Astrocyte of the cerebellum (primary cell): ENCODE measurements at regions not wholly inside any gene's neighbourhood (a gene's known extent, or its start where the extent isn't known, plus 50 kb on each side); places are given as distances from the start of the nearest gene placed in this dataset.

Source experiments
- DNase-seq: peaks from one replicate; pipeline ENCODE4 v3.0.0-alpha.2; 2011; ENCODE audit warnings: low read depth
- H3K4me3 ChIP-seq: 2 replicates; pipeline ENCODE4 v1.5.1; 2011; ENCODE audit warnings: mild to moderate bottlenecking, low read depth, low read length, moderate library complexity
- in situ Hi-C: cut with HindIII; loops from 2 replicates; pipeline ENCODE4 v1.10.0; 2017; ENCODE audit warnings: low sequenced_read_pairs
- TF ChIP-seq, protein P1 (sequence below): IDR thresholded peaks from 2 replicates; pipeline ENCODE4 v1.5.1; 2012; ENCODE audit warnings: low read length, low read depth, moderate library complexity, mild to moderate bottlenecking; ENCODE audit errors: missing control alignments

DNA sequence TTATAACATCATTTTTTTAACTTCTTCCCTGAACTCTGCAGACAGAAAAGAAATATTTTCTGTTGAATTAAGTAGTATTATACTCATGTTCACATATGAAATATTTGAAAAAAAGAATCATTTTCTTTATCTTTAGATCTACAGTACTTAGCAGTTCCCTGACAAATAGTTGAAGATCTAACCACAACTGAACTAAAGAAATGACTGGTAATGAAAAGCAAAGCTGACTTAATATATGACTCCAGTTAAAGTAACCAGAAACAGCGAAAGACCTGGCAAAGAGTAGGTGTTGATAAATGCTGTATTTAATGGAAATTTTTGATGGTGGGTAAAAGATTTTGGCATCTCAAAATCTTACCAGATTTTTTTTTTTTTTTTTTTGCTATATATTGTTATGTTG is 207.1 kb upstream of the SLC16A7 start:
- no peak overlapping the region for H3K4me3 ChIP-seq
- in situ Hi-C loops = no loop called here
- TF ChIP-seq, protein P1, sequence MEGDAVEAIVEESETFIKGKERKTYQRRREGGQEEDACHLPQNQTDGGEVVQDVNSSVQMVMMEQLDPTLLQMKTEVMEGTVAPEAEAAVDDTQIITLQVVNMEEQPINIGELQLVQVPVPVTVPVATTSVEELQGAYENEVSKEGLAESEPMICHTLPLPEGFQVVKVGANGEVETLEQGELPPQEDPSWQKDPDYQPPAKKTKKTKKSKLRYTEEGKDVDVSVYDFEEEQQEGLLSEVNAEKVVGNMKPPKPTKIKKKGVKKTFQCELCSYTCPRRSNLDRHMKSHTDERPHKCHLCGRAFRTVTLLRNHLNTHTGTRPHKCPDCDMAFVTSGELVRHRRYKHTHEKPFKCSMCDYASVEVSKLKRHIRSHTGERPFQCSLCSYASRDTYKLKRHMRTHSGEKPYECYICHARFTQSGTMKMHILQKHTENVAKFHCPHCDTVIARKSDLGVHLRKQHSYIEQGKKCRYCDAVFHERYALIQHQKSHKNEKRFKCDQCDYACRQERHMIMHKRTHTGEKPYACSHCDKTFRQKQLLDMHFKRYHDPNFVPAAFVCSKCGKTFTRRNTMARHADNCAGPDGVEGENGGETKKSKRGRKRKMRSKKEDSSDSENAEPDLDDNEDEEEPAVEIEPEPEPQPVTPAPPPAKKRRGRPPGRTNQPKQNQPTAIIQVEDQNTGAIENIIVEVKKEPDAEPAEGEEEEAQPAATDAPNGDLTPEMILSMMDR = no peak
- DNase-seq = no peak

DNA sequence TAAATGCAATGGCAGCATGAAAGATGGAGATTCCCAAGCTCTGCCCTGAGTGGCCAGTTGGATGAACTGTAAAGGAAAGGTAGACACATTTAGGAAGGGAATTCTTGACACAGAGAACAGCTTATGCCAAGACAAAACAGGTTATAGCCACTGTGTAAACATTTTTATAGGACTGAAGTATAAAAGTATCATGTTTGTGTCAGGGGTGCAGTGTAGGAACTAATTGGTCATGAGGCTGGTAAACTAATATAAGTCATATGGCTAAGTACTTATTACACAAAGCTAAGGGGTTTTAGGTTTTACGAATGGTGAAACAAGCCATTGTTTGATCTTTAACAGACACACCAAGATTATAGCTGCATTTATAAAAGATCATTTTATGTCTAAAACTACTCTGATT is 207.7 kb upstream of the SLC16A7 start:
- TF ChIP-seq, protein P1 = no peak
- in situ Hi-C loops = no loop called here
- no peak overlapping the region for H3K4me3 ChIP-seq
- DNase-seq = no peak

DNA sequence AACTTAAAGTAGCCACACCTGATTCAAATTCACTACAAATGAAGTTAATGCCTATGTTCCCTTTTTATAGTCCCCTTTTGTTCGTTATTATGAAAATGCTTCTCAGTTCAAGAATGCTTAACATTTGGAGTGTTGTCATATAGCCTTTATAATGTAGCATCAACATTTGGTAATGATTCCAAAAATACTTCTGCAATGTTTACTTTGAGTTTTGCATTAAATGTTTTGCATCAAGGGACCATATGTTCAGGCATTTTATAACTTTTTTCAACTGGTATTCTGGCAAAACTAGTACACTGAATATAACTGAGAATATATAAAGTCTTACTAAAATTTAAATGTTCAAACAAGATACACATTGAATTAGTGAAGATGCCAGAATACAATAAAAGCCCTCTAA is 209.6 kb upstream of the SLC16A7 start:
- H3K4me3 ChIP-seq = no peak overlapping the region
- TF ChIP-seq, protein P1 = no peak
- DNase-seq = no peak
- in situ Hi-C loops = no loop called here

DNA sequence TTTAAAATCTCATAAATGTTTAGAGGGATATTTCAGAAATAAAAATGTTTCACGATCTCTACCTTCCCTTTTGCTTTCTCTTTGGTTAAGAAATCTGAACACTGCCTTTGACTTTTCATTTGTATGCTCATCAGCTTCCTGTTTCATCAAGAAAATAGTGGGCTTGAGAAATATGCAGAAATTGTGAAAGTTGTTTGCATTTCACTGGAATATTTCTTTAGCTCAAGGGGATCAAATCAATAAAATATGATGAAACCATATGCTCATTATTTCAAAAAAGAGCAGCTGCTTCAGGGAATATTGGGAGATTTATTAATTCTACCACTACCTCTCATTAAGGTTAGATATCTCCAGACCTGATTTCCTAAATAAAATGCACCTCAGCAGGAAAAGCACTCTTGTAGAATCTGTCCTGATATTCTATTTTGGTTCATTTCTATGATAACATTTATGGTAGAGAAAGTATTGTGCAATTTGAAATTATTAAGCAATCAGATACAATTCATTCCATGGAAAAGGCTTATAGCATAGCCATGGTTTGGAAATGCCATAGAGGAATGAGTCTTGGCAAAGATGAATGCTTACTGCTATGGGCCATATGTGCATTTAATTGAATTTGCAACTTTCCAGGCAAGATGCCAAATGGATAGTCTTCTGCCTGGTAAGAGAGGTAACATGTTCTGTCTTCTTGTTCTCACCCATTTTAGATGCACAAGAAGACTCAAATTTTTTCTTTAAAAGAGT is 212.6 kb upstream of the SLC16A7 start:
- in situ Hi-C loops = no loop called here
- H3K4me3 ChIP-seq = no peak overlapping the region
- TF ChIP-seq, protein P1 = no peak
- DNase-seq = no peak

DNA sequence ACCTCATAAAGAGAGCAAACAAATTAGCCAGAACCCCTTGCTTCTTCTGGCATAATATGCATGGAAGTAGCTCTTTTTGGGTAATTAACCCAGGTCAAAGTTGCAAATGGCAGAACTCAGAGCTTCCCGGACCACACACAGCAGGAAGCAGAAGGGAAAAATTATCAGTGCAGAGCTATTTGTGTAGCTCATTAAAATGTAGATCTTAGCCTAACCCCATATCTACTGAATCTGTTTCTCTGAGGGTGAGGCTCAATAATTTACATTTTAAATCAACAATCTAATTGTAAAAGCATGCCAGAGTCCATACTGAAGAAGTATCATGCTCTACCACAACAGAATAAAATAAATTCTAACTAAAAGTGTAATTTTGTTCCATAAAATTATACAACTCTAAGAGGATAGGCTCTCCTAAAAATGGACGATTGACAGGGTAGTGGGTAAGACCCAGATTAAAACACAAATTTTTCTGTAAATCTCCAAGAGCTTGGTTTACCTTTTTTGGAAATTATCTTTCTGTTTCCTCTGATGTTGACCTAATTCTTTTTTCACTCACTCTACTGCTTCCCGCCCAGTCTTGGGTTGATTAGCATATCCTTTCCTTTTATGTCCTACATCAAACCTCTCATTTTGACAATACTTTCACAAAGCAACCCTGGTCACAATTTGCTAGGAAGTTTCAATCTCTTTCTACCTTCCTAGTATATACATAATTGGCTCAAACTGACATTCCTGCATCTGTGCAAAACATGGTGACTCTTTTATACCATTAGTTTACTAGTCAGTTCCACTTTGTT is 213.3 kb upstream of the SLC16A7 start:
- no peak overlapping the region for H3K4me3 ChIP-seq
- in situ Hi-C loops = no loop called here
- no peak for DNase-seq
- TF ChIP-seq, protein P1 = no peak

DNA sequence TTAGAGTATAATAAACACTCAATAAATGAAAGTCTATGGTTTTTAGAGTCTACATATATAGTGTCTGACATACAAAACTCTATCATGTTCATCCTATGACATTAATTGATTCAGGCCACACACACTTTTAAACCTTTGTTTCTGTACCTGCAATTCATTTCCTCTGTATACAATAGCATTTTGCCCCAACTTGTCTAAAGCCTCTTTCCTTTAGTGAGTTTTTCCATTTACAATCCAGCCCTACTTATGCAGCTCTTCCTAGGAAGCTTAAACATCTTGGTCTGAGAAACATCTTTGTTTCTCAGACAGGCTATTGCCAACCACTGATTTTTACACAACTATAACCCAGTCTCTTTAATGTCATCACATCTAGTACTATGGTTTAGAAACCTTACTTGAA is 214.7 kb upstream of the SLC16A7 start:
- TF ChIP-seq, protein P1 = no peak
- H3K4me3 ChIP-seq = no peak overlapping the region
- in situ Hi-C loops = no loop called here
- no peak for DNase-seq
